ENCODE measurements at regions not wholly inside any gene's neighbourhood (a gene's known extent, or its start where the extent isn't known, plus 50 kb on each side); places are given as distances from the start of the nearest gene placed in this dataset.

- H3K27ac ChIP-seq (ENCODE audit: low read depth, low read length) = no peak overlapping the region
- H3K27ac Mint-ChIP-seq = no peak overlapping the region
- POLR2A ChIA-PET = no interaction called here
- no peak for DNase-seq
- H3K4me1 Mint-ChIP-seq = no peaks in the 10 kb centered on the region
- no peaks in the 10 kb centered on the region for H3K4me1 ChIP-seq (ENCODE audit: insufficient read depth, low read length)
- H3K4me3 ChIP-seq (ENCODE audit: low read length) = no peak overlapping the region
- no peaks in the 10 kb centered on the region for H3K27me3 Mint-ChIP-seq
- H3K9me3 Mint-ChIP-seq = peaks cover 0 to 18% (median 9%) of the 10 kb centered on the region in 5 donors
- H3K4me3 Mint-ChIP-seq = no peak overlapping the region
- H3K36me3 ChIP-seq (ENCODE audit: insufficient read depth, low read length) = no peaks in the 10 kb centered on the region
- CTCF ChIA-PET = no interaction called here
- H3K27me3 ChIP-seq (ENCODE audit: insufficient read depth, low read length, poor library complexity, severe bottlenecking) = no peaks in the 10 kb centered on the region
- H3K9me3 ChIP-seq (ENCODE audit: low read length) = no peaks in the 10 kb centered on the region
- H3K36me3 Mint-ChIP-seq = no peaks in the 10 kb centered on the region
Measured at GRCh38 chr4:189162073-189162789, 778.4 kb upstream of the FRG1 start.

- Histone ChIP-seq H3K36me3 (ENCODE audit: insufficient read depth, low read length) (no peaks in the 10 kb centered on the region), H3K27ac (ENCODE audit: low read depth, low read length) (no peak overlapping the region), H3K9me3 (ENCODE audit: low read length) (no peaks in the 10 kb centered on the region), H3K4me3 (ENCODE audit: low read length) (no peak overlapping the region), H3K27me3 (ENCODE audit: insufficient read depth, low read length, poor library complexity, severe bottlenecking) (no peaks in the 10 kb centered on the region), H3K4me1 (ENCODE audit: insufficient read depth, low read length) (no peaks in the 10 kb centered on the region)
- H3K27me3 Mint-ChIP-seq = no peaks in the 10 kb centered on the region
- H3K4me1 Mint-ChIP-seq = no peaks in the 10 kb centered on the region
- no peak overlapping the region for H3K4me3 Mint-ChIP-seq
- ChIA-PET POLR2A (no interaction called here), CTCF (no interaction called here)
- no peak overlapping the region for H3K27ac Mint-ChIP-seq
- H3K36me3 Mint-ChIP-seq = no peaks in the 10 kb centered on the region
- DNase-seq = no peak
- H3K9me3 Mint-ChIP-seq = peaks cover 0 to 18% (median 9%) of the 10 kb centered on the region in 5 donors
Measured at GRCh38 chr4:189162888-189163287, 777.8 kb upstream of the FRG1 start.

- Histone ChIP-seq H3K9me3 (ENCODE audit: low read length) (no peaks in the 10 kb centered on the region), H3K36me3 (ENCODE audit: insufficient read depth, low read length) (no peaks in the 10 kb centered on the region), H3K27ac (ENCODE audit: low read depth, low read length) (no peak overlapping the region), H3K27me3 (ENCODE audit: insufficient read depth, low read length, poor library complexity, severe bottlenecking) (no peaks in the 10 kb centered on the region), H3K4me1 (ENCODE audit: insufficient read depth, low read length) (no peaks in the 10 kb centered on the region), H3K4me3 (ENCODE audit: low read length) (no peak overlapping the region)
- Mint-ChIP-seq H3K27me3 (no peaks in the 10 kb centered on the region), H3K27ac (no peak overlapping the region), H3K4me1 (no peaks in the 10 kb centered on the region), H3K4me3 (no peak overlapping the region), H3K9me3 (peaks cover 7 to 28% (median 16%) of the 10 kb centered on the region in 5 donors), H3K36me3 (no peaks in the 10 kb centered on the region)
- ChIA-PET POLR2A (no interaction called here), CTCF (no interaction called here)
- no peak for DNase-seq
Measured at GRCh38 chr4:189176002-189176401, 764.7 kb upstream of the FRG1 start.

- Mint-ChIP-seq H3K4me1 (no peaks in the 10 kb centered on the region), H3K4me3 (no peak overlapping the region), H3K36me3 (no peaks in the 10 kb centered on the region), H3K9me3 (peaks cover 3 to 24% (median 13%) of the 10 kb centered on the region in 5 donors), H3K27me3 (no peaks in the 10 kb centered on the region), H3K27ac (no peak overlapping the region)
- H3K4me3 ChIP-seq (ENCODE audit: low read length) = no peak overlapping the region
- H3K27me3 ChIP-seq (ENCODE audit: insufficient read depth, low read length, poor library complexity, severe bottlenecking) = no peaks in the 10 kb centered on the region
- no peak overlapping the region for H3K27ac ChIP-seq (ENCODE audit: low read depth, low read length)
- CTCF ChIA-PET = no interaction called here
- no peaks in the 10 kb centered on the region for H3K36me3 ChIP-seq (ENCODE audit: insufficient read depth, low read length)
- H3K9me3 ChIP-seq (ENCODE audit: low read length) = no peaks in the 10 kb centered on the region
- H3K4me1 ChIP-seq (ENCODE audit: insufficient read depth, low read length) = no peaks in the 10 kb centered on the region
- POLR2A ChIA-PET = no interaction called here
- DNase-seq = no peak
Measured at GRCh38 chr4:189177130-189177529, 763.5 kb upstream of the FRG1 start.

- no peaks in the 10 kb centered on the region for H3K27me3 Mint-ChIP-seq
- Histone ChIP-seq H3K36me3 (ENCODE audit: insufficient read depth, low read length) (no peaks in the 10 kb centered on the region), H3K27me3 (ENCODE audit: insufficient read depth, low read length, poor library complexity, severe bottlenecking) (no peaks in the 10 kb centered on the region), H3K4me3 (ENCODE audit: low read length) (no peak overlapping the region), H3K4me1 (ENCODE audit: insufficient read depth, low read length) (no peaks in the 10 kb centered on the region), H3K27ac (ENCODE audit: low read depth, low read length) (no peak overlapping the region), H3K9me3 (ENCODE audit: low read length) (no peaks in the 10 kb centered on the region)
- no peak overlapping the region for H3K27ac Mint-ChIP-seq
- H3K9me3 Mint-ChIP-seq = peaks cover 3 to 24% (median 10%) of the 10 kb centered on the region in 5 donors
- no peaks in the 10 kb centered on the region for H3K36me3 Mint-ChIP-seq
- POLR2A ChIA-PET = no interaction called here
- CTCF ChIA-PET = no interaction called here
- DNase-seq = no peak
- no peaks in the 10 kb centered on the region for H3K4me1 Mint-ChIP-seq
- H3K4me3 Mint-ChIP-seq = no peak overlapping the region
Measured at GRCh38 chr4:189178125-189178746, 762.4 kb upstream of the FRG1 start.

- ChIA-PET CTCF (no interaction called here), POLR2A (no interaction called here)
- Mint-ChIP-seq H3K36me3 (no peaks in the 10 kb centered on the region), H3K9me3 (peaks cover 8 to 29% (median 17%) of the 10 kb centered on the region in 5 donors), H3K27me3 (no peaks in the 10 kb centered on the region), H3K27ac (no peak overlapping the region), H3K4me1 (no peaks in the 10 kb centered on the region), H3K4me3 (no peak overlapping the region)
- Histone ChIP-seq H3K4me1 (ENCODE audit: insufficient read depth, low read length) (no peaks in the 10 kb centered on the region), H3K27me3 (ENCODE audit: insufficient read depth, low read length, poor library complexity, severe bottlenecking) (no peaks in the 10 kb centered on the region), H3K9me3 (ENCODE audit: low read length) (no peaks in the 10 kb centered on the region), H3K27ac (ENCODE audit: low read depth, low read length) (no peak overlapping the region), H3K36me3 (ENCODE audit: insufficient read depth, low read length) (no peaks in the 10 kb centered on the region), H3K4me3 (ENCODE audit: low read length) (no peak overlapping the region)
- DNase-seq = no peak
Measured at GRCh38 chr4:189185810-189186432, 754.8 kb upstream of the FRG1 start.

GRCh38 chr4:189187531-189188052 lies 753.1 kb upstream of the FRG1 start:
- ChIA-PET POLR2A (no interaction called here), CTCF (no interaction called here)
- Histone ChIP-seq H3K27me3 (ENCODE audit: insufficient read depth, low read length, poor library complexity, severe bottlenecking) (no peaks in the 10 kb centered on the region), H3K27ac (ENCODE audit: low read depth, low read length) (no peak overlapping the region), H3K9me3 (ENCODE audit: low read length) (no peaks in the 10 kb centered on the region), H3K4me3 (ENCODE audit: low read length) (no peak overlapping the region), H3K36me3 (ENCODE audit: insufficient read depth, low read length) (no peaks in the 10 kb centered on the region), H3K4me1 (ENCODE audit: insufficient read depth, low read length) (no peaks in the 10 kb centered on the region)
- H3K36me3 Mint-ChIP-seq = no peaks in the 10 kb centered on the region
- no peak overlapping the region for H3K4me3 Mint-ChIP-seq
- no peaks in the 10 kb centered on the region for H3K4me1 Mint-ChIP-seq
- H3K27ac Mint-ChIP-seq = no peak overlapping the region
- no peaks in the 10 kb centered on the region for H3K27me3 Mint-ChIP-seq
- peaks cover 17 to 32% (median 28%) of the 10 kb centered on the region in 5 donors for H3K9me3 Mint-ChIP-seq
- DNase-seq = no peak

- H3K4me3 ChIP-seq (ENCODE audit: low read length) = no peak overlapping the region
- no peak for DNase-seq
- POLR2A ChIA-PET = no interaction called here
- Mint-ChIP-seq H3K9me3 (peaks cover 0 to 14% (median 10%) of the 10 kb centered on the region in 5 donors), H3K36me3 (no peaks in the 10 kb centered on the region), H3K4me1 (no peaks in the 10 kb centered on the region), H3K4me3 (no peak overlapping the region), H3K27me3 (no peaks in the 10 kb centered on the region), H3K27ac (no peak overlapping the region)
- CTCF ChIA-PET = no interaction called here
- H3K4me1 ChIP-seq (ENCODE audit: insufficient read depth, low read length) = no peaks in the 10 kb centered on the region
- no peak overlapping the region for H3K27ac ChIP-seq (ENCODE audit: low read depth, low read length)
- H3K36me3 ChIP-seq (ENCODE audit: insufficient read depth, low read length) = no peaks in the 10 kb centered on the region
- H3K9me3 ChIP-seq (ENCODE audit: low read length) = no peaks in the 10 kb centered on the region
- H3K27me3 ChIP-seq (ENCODE audit: insufficient read depth, low read length, poor library complexity, severe bottlenecking) = no peaks in the 10 kb centered on the region
Measured at GRCh38 chr4:189198624-189199023, 742.0 kb upstream of the FRG1 start.

All from CD8-positive, alpha-beta memory T cell (primary cell).